Islet precursor cell (in vitro differentiated cells): ENCODE measurements at regions not wholly inside any gene's neighbourhood (a gene's known extent, or its start where the extent isn't known, plus 50 kb on each side); places are given as distances from the start of the nearest gene placed in this dataset.

ENCODE experiments used
- DNase-seq: peaks from one replicate; pipeline ENCODE4 v3.0.0-alpha.2; 2018

DNA sequence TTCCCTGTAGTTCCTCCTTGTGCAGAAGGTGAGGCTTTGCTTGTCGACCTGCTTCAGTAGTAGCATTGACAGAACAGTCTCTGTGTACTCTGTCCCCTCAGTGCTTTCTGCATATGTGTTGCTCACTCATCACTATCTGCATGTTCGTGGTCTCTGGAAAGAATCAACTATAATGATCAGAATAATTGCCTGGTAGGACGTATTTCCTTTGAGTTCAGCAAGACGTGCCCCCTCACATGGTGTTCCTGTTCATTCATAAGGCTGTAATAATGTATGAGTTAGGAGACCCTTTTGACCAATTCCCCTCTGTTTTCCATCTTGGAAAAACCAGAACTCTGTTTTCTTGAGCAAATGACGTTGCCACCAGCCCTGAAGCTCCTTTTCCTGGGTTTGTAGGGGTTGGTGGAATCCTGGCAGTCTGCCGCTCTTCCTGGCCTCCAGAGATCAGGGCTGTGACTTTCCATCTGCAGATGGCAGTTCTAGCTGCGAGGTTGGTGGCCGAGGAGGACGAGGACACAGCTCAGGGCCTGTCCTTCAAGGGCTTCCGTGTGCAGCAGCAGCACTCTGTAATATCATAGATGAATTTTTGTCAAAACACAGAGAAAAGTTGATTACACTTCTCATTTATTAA is 61.9 kb downstream of the EXOSC2 start:
- DNase-seq = no peak

DNA sequence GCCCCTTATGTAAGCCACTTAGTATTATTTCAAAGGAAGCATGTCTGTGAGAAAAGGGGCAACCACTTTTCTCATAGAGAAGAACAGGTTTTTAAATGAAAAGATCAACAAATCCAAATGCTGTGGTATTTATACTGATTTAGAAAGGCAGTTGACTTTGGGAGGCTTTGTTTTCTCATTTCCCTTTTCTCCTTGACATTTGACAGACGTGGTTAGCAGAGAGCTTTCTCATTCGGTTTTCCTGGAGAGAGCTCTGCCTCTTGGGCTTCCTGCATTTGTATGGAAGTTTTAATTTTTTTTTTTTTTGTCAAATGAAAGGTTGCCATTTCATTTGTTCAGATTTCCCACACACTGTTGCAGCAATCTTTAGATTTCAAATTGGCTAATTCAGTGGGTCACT is 62.5 kb downstream of the EXOSC2 start:
- no peak for DNase-seq

DNA sequence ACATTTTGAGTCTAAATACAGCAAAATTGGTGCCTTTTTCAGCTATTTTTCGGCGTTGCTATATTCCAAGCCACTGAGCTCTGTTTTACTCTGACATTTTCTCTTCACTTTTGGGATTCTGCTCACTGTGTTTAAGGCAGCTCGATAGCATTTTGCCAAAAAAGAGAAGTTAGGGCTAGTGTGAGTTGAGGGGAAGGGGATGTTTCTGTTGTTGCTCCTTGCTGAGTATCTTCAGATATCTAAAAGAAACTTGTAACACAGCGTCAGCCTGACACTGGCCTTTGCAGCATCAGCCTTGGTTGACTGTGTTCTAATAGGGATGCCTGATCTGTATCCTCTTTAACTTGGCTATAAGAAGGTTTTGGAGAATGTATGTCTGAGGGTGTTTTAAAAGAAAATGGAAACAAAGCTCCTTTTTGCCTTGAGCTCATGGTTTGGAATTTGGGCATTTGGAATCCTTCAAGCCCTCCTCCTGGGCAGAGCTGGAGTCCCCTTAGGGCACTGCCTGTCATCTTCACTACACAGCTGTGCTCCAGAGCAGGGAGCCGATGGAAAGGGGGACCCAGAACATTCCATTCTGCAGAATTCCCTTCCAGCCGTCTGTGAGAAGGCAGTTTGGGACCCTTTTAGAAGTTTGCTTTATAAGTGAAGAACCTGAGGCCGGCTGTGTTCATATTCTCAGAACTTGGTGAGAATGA is 63.0 kb downstream of the EXOSC2 start:
- DNase-seq = peak; percentile 67

DNA sequence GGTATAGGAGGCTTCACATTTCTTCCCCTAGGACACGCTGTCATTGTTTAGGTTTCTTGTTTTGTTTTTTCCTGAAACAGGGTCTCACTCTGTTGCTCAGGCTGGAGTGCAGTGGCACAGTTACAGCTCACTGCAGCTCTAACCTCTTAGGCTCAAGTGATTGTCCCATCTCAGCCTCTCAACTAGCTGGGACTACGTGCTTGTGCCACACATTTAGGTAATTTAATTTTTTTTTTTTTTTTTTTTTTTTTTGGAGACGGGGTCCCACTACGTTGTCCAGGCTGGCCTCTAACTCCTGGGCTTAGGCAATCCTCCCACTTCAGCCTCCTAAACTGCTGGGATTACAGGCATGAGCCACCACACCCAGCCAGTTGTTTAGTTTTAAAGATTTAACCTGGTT is 66.2 kb downstream of the EXOSC2 start:
- no peak for DNase-seq

DNA sequence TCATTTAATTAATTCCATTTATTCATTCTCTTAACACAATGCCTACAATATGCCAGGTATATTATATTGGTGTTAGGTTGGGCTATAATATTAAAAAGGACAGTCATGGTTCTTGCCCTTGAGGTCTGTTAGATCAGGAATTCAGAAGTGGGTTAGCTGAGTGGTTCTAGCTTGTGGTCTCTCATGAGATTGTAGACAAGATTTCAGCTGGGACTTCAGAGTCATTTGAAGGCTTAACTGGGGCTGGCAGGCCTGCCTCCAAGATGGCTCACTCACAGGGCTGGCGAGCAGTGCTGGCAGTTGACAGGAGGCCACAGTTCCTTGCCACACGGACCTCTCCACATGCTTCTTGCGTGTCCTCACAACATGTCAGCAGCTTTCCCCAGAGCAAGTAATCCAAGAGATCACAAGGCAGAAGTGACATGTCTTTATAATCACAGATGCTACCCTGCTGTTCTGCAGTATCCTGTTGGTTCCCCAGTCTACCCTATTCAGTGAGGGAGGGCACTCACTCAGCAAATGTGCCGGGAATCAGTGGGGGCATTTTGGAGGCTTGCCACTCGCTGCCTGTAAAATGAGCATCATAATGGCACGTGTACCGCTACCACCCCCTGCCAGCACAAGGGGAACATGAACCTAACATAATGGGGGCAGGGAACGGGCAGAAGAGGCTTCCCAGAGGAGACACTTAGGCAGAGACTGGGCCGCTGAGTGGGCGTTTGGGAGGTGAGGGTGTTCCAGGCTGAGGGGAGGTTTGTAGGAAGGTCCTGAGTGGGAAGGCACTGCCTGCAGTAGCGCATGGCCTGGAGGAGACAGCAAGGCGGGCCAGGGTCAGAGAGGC is 70.0 kb downstream of the EXOSC2 start:
- DNase-seq = no peak

DNA sequence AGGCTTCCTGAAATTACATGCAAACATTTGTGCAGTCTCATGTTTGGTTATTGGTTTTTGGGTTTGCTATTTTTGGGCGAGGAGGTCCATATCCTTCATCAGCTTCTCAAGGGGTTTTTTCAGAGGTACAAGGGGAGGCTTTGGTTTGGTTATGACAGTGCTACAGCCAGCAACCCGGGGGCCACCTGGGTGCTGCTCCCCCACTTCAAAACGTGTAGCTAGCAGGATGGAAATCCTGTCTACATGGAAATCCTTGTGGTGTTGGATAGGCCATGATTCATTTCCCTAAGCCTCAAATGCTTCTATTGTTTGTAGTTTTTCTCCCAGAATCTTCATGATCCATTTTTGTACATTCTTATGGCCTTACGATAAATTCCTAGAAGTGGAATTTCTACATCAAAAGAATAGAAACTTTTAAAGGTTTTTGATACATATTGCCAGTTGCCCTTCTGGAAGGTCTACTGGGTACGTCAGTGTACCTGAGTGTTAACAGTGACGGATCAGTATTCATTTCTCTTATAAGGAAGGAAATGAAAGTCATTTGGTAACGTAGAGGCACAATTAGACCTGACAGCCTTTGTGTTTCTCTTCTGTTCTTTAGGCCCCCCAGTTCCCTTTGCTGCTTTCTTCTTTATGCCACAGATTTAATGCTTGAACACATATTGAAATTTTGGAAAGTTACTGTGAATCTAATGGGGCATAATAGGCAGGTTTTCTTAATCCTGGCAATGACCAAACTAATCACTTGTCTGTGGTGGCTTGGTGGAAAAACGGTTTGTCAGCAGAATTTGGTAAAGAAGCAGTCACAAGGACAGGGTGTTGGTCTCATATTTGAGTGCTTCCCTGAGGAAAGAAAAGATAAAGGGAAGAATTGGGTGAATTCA is 69.7 kb upstream of the ABL1 start:
- DNase-seq = no peak

DNA sequence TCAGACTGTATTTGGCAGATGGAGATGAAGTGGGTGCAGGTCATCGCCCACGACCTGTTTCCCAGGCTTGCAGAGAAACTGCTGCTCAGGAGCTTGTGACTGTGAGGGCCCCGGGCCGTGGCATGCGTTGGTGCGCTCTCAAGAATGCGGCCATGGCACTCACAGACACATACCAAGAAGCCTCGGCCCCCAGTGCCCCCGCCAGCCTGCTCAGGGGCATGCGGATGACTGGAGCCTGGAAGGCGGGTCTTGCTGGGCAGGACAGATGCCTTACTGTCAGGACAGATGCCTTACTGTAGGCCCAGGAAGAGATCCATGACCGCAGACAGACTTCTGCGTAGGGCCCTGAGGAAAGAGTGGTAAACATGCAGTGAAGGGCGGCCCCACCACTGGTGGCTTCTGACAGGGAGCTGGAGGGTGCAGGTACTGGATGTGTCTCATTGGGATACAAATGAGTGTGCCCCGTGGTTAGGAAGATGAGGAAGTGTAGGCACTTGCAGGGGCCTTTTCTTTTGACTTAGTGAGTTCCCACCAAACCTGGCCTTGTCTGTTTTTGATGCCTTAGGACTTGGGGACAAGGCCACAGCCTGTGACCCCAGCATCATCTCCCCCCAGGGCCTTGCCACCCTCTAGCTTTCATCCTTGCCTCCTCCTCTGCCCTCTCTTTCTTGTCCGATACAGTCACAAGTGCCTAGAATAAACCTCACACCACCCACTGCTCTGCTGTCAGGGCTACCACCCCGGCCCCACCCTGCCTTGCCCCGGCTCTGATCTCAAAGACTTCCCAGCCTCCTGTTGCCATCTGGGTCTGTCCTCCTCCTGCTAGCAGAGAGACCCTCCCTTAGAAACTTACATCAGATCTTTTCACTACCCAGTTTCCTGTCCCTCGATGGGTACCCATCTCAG is 68.8 kb upstream of the ABL1 start:
- peak; percentile 76 for DNase-seq

DNA sequence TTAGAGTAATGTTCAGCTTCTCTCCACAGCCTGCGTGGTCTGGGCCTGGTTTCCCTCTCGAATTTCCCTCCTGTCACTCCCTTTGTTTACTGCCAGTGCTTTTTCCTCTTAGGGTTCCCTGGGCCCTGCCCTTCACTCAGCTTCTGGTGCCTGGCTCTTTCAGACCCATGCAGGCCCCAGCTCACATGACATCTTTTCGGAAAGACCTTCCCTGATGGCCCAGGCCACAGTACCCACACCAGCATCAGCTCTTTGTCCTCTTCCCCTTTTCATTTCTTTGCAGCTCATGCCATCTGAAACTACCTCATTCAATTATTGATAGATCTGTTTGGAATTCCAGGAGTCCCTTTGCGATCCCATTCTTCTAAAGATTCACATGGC is 68.1 kb upstream of the ABL1 start:
- DNase-seq = no peak

DNA sequence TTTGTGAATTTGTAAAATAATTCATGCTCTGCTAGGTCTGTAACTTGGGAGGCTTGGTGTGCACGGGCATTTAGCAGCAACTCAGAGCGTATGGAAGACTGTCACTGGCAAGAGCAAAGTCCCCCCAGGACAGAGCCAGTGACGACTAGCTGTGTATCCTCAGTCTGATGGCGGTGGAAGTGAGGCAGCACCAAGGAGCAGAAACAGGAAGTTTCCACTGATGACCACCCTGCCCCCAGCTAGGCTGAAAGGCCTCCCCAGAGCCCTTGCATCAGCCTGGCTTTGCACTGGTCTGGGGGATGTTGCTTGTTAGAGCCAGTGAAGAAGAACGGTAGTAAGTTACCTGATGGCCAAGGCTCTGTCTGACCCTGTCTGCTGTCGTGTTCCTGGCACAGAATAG is 66.8 kb upstream of the ABL1 start:
- peak; percentile 80 for DNase-seq

DNA sequence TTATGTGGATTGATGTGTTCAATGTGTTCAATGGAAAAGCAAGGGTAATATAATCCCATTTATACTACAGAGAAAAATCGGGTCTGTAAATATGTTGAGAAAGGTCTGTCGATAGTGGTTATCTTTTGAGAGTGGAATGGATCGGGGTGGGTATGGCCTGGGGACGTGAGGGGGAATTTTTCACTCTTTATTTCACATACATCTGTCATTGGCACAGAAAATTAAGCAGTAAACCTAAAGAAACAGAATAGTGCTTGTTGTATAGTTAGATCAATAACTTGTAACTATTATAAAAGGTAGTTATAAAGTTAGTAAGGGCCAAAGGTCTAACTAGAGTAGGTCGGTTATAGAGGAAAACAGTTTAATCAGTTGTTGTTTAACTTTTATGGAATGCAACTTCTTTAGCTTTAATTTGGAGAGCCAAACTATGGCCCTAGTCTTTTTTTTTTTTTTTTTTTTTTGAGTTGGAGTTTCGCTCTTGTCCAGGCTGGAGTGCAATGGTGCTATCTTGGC is 66.1 kb upstream of the ABL1 start:
- DNase-seq = no peak

DNA sequence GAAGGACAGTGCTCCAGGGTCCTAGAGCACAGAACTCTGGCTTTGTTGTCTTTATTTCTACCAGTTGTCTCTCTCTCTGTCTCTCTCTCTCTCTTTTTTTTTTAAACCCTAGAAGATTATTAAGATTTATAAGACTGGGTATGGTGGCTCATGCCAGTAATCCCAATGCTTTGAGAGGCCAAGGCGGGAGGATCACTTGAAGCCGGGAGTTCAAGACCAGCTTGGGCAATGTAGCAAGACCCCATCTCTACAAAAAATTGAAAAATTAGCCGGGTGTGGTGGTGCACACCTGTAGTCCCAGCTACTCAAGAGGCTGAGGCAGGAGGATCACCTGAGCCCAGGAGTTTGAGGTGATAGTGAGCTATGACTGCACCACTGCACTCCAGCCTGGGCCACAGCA is 65.0 kb upstream of the ABL1 start:
- no peak for DNase-seq

DNA sequence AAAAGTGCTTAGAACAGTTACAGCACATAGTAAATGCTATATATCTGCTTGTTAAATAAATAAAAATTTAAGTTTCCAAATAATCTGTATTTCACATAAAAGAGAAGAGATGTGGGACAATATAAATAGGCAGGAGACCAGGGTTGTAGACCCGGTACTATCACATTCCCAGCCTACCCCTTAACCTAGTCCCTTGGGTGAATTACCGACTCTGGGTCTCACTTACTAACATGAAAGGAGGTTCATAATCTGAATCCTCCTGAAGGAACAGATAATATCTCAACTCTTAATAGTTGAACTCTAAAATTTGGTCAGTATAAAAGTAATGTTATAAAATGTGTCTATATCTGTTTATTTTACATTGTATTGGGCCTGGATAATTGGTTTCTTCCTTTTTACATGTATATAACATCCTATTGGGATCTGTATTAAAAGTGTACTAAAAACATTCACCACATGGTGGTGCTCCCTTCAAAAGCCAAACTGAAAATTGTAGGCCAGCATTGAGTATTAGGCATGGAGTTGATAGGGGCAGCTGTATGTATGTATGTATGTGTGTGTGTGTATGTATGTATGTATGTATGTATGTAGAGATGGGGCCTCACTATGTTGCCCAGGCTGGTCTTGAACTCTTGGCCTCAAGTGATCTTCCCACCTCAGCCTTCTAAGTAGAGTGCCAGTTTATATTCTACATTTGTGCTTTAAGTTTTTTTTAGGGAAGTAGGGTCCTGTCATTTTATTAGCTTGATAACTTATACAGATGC is 64.2 kb upstream of the ABL1 start:
- DNase-seq = no peak

DNA sequence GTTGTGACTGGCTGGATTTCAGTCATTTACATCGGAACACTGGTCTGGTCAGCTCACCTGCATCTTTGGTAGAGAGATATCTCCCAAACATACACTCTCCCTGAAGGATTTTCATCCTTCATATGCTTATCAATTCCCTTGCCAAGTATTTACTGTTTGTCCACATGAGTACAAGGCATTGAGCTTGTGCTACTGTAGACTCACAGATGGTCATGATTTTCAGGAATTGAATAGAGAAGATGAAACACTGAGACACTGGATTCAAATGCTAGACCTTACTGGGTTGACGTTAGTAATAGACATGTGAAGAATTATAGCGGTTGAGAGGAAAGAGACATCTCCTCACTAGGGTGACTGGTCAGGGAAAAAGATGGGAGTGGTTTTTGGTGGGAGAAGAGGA is 62.9 kb upstream of the ABL1 start:
- no peak for DNase-seq

DNA sequence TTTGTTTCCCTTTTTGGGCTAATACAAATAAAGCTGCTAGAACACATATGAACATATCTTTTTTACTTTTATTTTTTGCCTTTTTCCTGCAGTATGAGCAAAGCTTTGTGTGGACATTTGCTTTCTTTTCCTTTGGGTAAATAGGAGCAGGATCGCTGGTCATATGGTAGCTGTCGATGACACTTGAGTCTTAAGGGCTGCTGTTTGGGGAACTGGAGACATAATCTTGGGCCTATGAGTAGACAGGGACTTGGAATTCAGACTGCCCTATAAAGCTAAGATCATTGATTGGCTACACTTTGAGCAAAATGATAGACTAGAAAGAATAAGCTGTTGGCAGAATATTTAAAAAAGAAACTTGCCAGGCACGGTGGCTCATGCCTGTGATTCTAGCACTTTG is 60.9 kb upstream of the ABL1 start:
- DNase-seq = no peak

DNA sequence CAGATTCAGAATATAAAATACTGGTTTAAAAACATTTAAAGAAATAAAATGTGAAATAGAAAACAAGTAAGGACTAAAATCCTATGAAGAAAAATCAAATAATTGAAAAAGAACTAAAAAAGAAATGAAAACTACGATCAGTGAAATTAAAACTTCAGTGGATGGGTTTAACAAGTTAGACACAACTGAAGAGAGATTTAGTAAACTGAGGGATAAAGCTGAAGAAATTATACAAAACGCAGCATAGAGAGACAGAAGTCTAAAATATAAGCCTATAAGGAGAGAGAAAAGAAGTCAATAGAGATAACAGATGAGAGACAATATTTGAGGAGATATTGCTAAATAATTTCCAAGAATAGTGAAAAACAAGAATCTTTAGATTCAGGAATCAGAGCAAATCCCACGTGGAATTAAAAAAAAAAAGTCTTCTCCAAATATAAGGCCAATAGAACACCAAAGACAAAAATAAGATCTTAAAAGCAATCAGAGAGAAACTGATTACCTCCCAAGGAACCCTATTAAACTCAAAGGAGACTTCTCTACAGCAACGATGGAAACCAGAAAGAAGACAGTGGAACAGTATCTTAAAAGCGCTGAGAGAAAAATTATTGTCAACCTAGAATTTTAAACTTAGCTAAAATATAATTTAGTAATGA is 59.6 kb upstream of the ABL1 start:
- no peak for DNase-seq

DNA sequence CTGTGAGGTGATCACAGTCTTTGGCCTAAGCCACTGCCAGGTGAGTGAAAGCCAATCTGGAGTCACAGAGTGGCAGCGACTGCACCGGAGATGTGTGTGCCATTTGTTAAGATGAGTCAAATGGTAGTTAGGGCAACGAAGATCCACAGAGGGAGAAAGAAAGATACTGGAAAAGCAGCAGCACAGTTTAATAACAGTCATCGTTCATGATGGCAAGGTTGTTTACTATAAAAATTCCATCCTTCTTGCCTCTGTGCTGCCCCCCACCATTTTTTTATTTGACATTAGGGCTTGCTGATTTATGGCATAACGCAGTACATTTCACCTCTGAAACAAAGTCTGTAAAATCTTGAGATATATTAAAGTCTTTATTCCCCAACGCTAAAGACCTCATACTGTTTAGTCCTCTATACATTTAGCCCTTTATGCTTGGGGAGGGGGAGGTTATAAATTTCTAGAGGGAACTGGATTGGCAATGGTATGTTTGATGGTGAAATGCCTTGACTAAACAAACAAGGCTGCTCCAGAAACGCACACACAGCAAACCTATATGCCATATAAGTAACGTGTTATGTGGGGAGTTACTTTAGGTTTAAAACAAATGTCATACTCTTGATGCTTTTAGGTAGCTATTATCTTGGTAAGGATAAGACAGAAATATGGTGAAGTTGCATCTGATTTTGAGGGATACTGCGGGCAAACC is 55.8 kb upstream of the ABL1 start:
- no peak for DNase-seq

DNA sequence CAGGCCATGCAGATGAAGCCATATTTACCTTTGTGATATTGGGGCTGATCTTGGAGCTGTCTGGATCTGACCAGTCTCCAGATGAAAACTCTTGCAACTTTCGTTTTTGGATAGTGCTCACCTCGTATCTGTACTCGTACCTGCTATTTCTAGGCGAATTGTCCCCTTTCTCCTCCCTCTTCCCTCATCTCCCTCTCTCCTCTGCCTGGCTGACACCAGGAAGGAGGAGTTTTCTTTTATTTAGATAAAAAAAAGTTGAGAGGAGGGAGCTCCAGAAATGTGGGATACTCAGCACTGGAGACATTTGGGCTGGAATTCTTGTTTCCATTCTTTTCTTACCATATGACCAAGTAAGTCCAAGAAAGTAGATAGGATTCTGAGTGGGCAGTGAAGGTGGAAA is 54.6 kb upstream of the ABL1 start:
- DNase-seq = no peak

DNA sequence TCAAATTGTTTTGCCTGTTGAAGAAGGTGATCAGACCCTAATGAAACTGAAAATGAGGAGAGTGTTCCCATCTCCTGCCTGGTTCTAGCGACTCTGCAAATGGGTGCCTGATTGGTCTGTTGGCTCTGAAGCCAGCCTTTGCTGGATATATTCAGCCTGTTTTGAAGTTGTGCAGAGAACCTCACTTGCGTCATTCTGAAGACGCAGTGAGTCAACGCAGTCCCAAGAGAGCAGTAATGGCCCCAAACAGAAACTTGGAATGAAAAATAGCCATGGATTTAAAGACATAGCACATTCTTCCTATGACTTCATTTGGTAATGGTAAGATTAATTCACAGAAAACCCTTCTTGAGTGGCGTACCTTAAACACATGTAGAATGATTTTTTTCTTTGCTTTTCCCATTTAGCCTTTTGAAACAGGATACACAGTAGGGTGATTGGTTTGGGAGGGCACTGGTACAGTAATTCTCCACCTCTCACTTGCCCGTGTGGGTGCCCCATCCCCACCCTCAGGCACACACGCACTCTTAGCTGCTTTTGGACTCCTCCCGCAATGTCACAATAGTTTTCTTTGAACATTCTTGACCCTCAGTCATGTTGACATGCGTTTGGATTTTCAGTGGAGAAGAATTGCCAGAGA is 54.1 kb upstream of the ABL1 start:
- DNase-seq = no peak

DNA sequence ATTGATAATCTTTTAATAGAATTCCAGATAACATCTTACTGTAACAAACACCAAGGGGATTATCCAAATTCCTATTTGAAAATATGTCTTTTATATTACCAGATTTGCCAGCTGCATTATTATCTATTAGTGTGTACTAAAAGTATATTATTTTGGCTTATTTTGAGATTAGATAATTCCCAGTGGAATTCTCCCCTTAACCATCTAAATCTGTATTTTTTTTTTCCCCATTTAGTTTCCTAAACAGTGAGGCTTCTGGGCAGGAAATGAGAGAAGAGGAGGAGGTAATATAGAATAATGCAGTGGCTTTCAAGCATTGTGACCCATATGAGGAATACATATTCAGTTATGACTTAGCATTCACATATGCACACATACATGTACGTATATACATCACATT is 53.5 kb upstream of the ABL1 start:
- DNase-seq = no peak
